Psoas muscle (tissue), 7 donors: ENCODE measurements at regions not wholly inside any gene's neighbourhood (a gene's known extent, or its start where the extent isn't known, plus 50 kb on each side); places are given as distances from the start of the nearest gene placed in this dataset.
"Not testable (repeated sequence)": the region's sequence is repeated elsewhere in the genome, so short reads cannot be mapped to it uniquely, and the experiment has no call there.

ENCODE experiments used
- ATAC-seq, 4 donors: fragments of 200-7000 bp; cut with Tn5 transposase; one replicate each; pipeline ENCODE4 v1.9.1; 2020; ENCODE audit warnings: moderate library complexity in 3 of 4, mild to moderate bottlenecking in 2 of 4
- DNase-seq, 2 donors: peaks; one replicate each; pipeline ENCODE4 v3.0.0-alpha.2; 2020
- H3K27ac ChIP-seq: fragments of 200-600 bp; one replicate; pipeline ENCODE4 v1.8.0; 2022
- H3K27me3 ChIP-seq, 3 donors: fragments of 200-600 bp in 1 of 3; one replicate each; pipeline versions ENCODE4 v1.6.1 to v1.8.0; 2013 to 2022; ENCODE audit warnings: low read length in 2 of 3, mild to moderate bottlenecking in 2 of 3, moderate library complexity in 1 of 3; ENCODE audit not compliant: insufficient read depth in 3 of 3
- H3K36me3 ChIP-seq, 2 donors: fragments of 200-600 bp in 1 of 2; one replicate each; pipeline versions ENCODE4 v1.6.1 to v1.8.0; 2013 to 2022; ENCODE audit warnings: low read depth in 1 of 2, mild to moderate bottlenecking in 1 of 2, moderate library complexity in 1 of 2; ENCODE audit not compliant: insufficient read depth in 1 of 2
- H3K4me1 ChIP-seq: fragments of 200-600 bp; one replicate; pipeline ENCODE4 v1.8.0; 2022
- H3K4me3 ChIP-seq: fragments of 200-600 bp; one replicate; pipeline ENCODE4 v1.8.0; 2022; ENCODE audit warnings: mild to moderate bottlenecking
- H3K9me3 ChIP-seq: fragments of 200-600 bp; one replicate; pipeline ENCODE4 v1.8.0; 2022
- WGBS, 3 donors: extraction: QIAGEN DNeasy Blood & Tissue Kit; methylation state at CpG; one replicate each; pipeline versions ENCODE4 v1.1.6 to v1.1.7; 2013; 5-methylcytosine and 5-hydroxymethylcytosine counted together
- intact Hi-C, 2 donors: fragments of 100-400 bp; cut with DNase I; formaldehyde crosslinking; loops; one replicate each; pipeline versions ENCODE4 v1.11.0 to v1.14.2; 2022
- TF ChIP-seq, protein P1 (sequence below): fragments of 200-600 bp; IDR thresholded peaks from one replicate; pipeline ENCODE4 v1.8.0; 2022; ENCODE audit warnings: antibody characterized with exemption
- donor health status: healthy with polysubstance abuse.
- donor health status: DM: no; HTN: no; CAD: no; lungs with moderate emphysema.
- donor health status: Bipolar disorder and iron deficiency.
- donor health status: healthy.
- donor health status: DM: yes; HTN: yes; CAD: no.
- donor health status: DM: no; HTN: no; CAD: no.
- donor health status: DM: yes; HTN: yes; CAD: no.

DNA sequence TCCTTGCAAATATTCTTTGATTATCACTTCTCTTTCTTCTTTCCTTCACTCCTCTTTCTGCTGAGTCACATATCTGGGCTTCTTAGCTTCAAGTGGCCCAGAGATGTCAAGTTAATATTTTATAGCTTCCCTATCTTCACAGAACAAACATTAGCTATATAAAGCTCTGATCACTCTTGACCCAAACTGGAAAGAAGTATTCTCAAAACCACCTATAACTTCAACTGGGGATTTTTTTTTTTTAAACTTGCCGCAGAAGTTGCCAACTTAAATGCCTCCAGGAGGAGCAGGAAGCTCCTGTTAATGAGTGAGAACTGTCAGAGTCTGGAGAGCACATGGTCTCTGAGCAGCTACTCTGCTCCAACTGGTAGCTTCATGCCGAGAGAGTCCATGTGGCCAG lies 233.3 kb upstream of the EDNRA start:
- TF ChIP-seq, protein P1, sequence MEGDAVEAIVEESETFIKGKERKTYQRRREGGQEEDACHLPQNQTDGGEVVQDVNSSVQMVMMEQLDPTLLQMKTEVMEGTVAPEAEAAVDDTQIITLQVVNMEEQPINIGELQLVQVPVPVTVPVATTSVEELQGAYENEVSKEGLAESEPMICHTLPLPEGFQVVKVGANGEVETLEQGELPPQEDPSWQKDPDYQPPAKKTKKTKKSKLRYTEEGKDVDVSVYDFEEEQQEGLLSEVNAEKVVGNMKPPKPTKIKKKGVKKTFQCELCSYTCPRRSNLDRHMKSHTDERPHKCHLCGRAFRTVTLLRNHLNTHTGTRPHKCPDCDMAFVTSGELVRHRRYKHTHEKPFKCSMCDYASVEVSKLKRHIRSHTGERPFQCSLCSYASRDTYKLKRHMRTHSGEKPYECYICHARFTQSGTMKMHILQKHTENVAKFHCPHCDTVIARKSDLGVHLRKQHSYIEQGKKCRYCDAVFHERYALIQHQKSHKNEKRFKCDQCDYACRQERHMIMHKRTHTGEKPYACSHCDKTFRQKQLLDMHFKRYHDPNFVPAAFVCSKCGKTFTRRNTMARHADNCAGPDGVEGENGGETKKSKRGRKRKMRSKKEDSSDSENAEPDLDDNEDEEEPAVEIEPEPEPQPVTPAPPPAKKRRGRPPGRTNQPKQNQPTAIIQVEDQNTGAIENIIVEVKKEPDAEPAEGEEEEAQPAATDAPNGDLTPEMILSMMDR: no peak
- 68 to 82% (median 71%) methylated on average over 2 of the region's 2 CpGs for WGBS, 3 donors
- no peaks in the 10 kb centered on the region for H3K27me3 ChIP-seq
- no peaks in the 10 kb centered on the region for H3K36me3 ChIP-seq
- peaks cover 10% of the 10 kb centered on the region for H3K9me3 ChIP-seq
- intact Hi-C loops: no loop called here
- DNase-seq (no peak), ATAC-seq (no peak)
- no peak overlapping the region for H3K4me3 ChIP-seq
- H3K27ac ChIP-seq: no peak overlapping the region
- no peaks in the 10 kb centered on the region for H3K4me1 ChIP-seq

DNA sequence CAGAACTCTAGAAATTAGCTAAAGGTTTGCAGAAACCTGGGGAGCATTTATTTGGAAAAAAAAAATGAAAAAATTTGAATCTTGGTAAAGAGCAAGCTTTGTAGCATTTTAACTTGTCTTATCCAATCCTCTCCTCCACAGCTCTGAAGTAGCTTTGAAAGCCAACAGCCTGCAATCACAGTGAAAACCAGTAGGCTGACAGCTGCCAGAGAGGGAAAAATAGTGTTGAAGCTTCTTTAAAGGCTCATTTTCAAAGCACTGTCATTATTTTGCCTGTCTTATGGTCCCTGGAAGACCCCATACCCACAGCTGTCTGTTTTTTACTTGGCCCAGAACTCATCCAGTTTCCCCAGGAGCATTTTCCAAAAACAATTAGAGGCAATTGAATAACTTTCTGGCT lies 230.8 kb upstream of the EDNRA start:
- TF ChIP-seq, protein P1: no peak
- intact Hi-C loops: no loop called here
- no peak for ATAC-seq
- Histone ChIP-seq H3K27me3 (no peaks in the 10 kb centered on the region), H3K27ac (no peak overlapping the region), H3K36me3 (no peaks in the 10 kb centered on the region), H3K4me3 (no peak overlapping the region), H3K9me3 (peaks cover 10% of the 10 kb centered on the region), H3K4me1 (no peaks in the 10 kb centered on the region)
- no peak for DNase-seq

DNA sequence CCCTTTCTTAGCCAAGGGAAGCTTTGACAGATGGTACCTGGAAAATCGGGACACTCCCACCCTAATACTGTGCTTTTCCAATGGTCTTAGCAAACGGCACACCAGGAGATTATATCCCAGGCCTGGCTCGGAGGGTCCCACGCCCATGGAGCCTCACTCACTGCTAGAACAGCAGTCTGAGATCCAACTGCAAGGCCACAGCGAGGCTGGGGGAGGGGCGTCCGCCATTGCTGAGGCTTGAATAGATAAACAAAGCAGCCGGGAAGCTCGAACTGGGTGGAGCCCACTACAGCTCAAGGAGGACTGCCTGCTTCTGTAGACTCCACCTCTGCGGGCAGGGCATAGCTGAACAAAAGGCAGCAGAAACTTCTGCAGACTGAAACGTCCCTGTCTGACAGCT lies 225.6 kb upstream of the EDNRA start:
- ATAC-seq, H3K4me3 ChIP-seq, H3K4me1 ChIP-seq, H3K27me3 ChIP-seq, H3K36me3 ChIP-seq, DNase-seq, intact Hi-C loops, H3K27ac ChIP-seq: not testable (repeated sequence)
- 84 to 87% (median 85%) methylated on average over 11 of the region's 11 CpGs for WGBS, 3 donors
- H3K9me3 ChIP-seq: peaks cover 10% of the 10 kb centered on the region

DNA sequence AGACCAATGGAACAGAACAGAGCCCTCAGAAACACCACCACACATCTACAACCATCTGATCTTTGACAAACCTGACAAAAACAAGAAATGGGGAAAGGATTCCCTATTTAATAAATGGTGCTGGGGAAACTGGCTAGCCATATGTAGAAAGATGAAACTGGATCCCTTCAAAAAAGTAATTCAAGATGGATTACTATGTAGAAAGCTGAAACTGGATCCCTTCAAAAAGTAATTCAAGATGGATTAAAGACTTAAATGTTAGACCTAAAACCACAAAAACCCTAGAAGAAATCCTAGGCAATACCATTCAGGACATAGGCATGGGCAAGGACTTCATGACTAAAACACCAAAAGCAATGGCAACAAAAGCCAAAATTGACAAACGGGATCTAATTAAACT lies 221.6 kb upstream of the EDNRA start:
- DNase-seq, H3K36me3 ChIP-seq, H3K4me1 ChIP-seq, intact Hi-C loops, H3K27me3 ChIP-seq, H3K4me3 ChIP-seq, H3K27ac ChIP-seq, ATAC-seq, H3K9me3 ChIP-seq: not testable (repeated sequence)
- 63 to 86% (median 75%) methylated on average over 1 of the region's 1 CpG for WGBS, 3 donors

DNA sequence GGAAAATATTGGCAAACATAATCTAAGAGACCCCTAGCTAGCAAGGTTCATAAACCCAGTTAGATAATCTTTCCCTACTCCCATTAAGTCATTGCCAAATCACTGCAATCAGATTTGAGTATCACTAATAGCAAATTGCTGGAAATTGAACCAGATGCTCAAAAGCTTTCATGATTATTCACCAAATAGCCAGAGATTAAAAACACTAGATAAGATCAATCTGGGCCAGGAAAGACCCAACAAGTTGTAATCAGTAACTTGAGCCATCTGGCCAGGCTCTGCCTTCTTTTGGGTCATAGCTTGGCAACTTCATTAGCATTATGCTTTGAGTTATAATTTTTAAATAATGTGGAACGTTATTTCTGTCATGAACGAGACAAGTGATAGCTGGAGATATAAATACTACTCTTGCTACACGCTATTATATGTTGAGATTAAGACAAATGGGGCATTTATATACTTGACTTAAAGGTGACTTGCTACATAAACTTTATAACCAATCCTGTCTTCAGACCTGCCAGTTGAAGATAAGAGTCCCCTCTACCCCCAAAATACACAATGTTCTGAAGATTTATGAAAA lies 196.6 kb upstream of the EDNRA start:
- no peak for DNase-seq
- WGBS, 3 donors: 56 to 65% (median 60%) methylated on average over 3 of the region's 3 CpGs
- ATAC-seq: no peak
- H3K27me3 ChIP-seq: no peaks in the 10 kb centered on the region
- TF ChIP-seq, protein P1: no peak
- no peaks in the 10 kb centered on the region for H3K4me1 ChIP-seq
- no peak overlapping the region for H3K4me3 ChIP-seq
- intact Hi-C loops: no loop called here
- no peaks in the 10 kb centered on the region for H3K36me3 ChIP-seq
- no peak overlapping the region for H3K27ac ChIP-seq
- H3K9me3 ChIP-seq: no peaks in the 10 kb centered on the region

DNA sequence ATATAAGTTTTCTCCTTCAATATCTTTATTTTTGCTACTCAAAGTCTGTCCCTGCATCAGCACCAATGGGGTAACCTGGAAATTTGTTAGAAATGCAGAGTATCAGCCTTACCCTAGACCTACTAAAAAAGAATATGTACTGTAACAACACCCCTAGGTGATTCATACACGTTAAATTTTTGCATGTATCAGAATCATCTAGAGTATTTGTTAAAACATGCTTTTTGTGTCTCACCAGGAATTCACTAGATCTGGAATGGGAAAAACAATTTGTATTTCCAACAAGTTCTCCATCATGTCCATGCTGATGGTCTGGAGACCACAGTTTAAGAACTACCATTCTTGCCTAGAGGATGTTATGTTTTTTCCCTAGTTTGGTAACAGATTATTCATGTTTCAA lies 196.0 kb upstream of the EDNRA start:
- TF ChIP-seq, protein P1: no peak
- Histone ChIP-seq H3K4me1 (no peaks in the 10 kb centered on the region), H3K9me3 (no peaks in the 10 kb centered on the region), H3K36me3 (no peaks in the 10 kb centered on the region), H3K4me3 (no peak overlapping the region), H3K27ac (no peak overlapping the region), H3K27me3 (no peaks in the 10 kb centered on the region)
- intact Hi-C loops: no loop called here
- 82 to 85% (median 84%) methylated on average over 1 of the region's 1 CpG for WGBS, 3 donors
- no peak for ATAC-seq
- DNase-seq: no peak
